ENCODE measurements at regions not wholly inside any gene's neighbourhood (a gene's known extent, or its start where the extent isn't known, plus 50 kb on each side); places are given as distances from the start of the nearest gene placed in this dataset.

GRCh38 chr6:133807501-133807900 lies 81.4 kb upstream of the TCF21 start:
- Histone ChIP-seq H3K4me3 (ENCODE audit: extremely low read depth in 1 of 4, insufficient read depth in 2 of 4, low read depth in 3 of 4, low read length in 4 of 4) (no peak overlapping the region), H3K4me2 (ENCODE audit: insufficient read depth in 1 of 2, low read depth in 2 of 2, low read length in 2 of 2) (no peak overlapping the region), H4K5ac (ENCODE audit: insufficient read length, low read depth, low read length) (no peak overlapping the region), H3K9ac (replicated peaks in 1 of 4; ENCODE audit: extremely low read depth in 1 of 4, low read depth in 3 of 4, low read length in 3 of 4) (no peak overlapping the region), H4K20me1 (replicated peaks in 1 of 2; ENCODE audit: control insufficient read depth in 1 of 2, insufficient read depth in 2 of 2, low read length in 2 of 2) (no peaks in the 10 kb centered on the region), H2BK12ac (ENCODE audit: low read depth, low read length) (no peak overlapping the region), H3K18ac (ENCODE audit: extremely low read depth, low read length) (no peak overlapping the region), H3K4ac (replicated peaks; ENCODE audit: insufficient read length, low read depth, low read length) (no peak overlapping the region), H3K27me3 (replicated peaks in 1 of 4; ENCODE audit: control insufficient read depth in 3 of 4, extremely low read depth in 1 of 4, insufficient read depth in 3 of 4, low read length in 3 of 4) (no peaks in the 10 kb centered on the region), H3K23ac (ENCODE audit: insufficient read length) (no peak overlapping the region), H3K23me2 (ENCODE audit: low read depth, low read length) (no peaks in the 10 kb centered on the region), H2BK20ac (ENCODE audit: low read length) (no peak overlapping the region), H3K27ac (ENCODE audit: low read depth, low read length) (no peak overlapping the region), H3K79me2 (ENCODE audit: control insufficient read depth in 1 of 2, insufficient read depth in 2 of 2, low read length in 2 of 2) (no peaks in the 10 kb centered on the region), H2BK15ac (ENCODE audit: low read length) (no peak overlapping the region), H2BK5ac (ENCODE audit: low read depth, low read length) (no peak overlapping the region), H3K14ac (ENCODE audit: insufficient read length) (no peak overlapping the region), H4K8ac (ENCODE audit: extremely low read depth, insufficient read depth, low read length) (no peak overlapping the region), H4K91ac (replicated peaks; ENCODE audit: insufficient read length, low read length) (no peak overlapping the region), H2AK5ac (ENCODE audit: low read depth, low read length) (no peak overlapping the region), H3K56ac (replicated peaks; ENCODE audit: insufficient read length, low read depth, low read length) (no peak overlapping the region), H2AFZ (ENCODE audit: low read length) (no peak overlapping the region), H3K9me3 (ENCODE audit: insufficient read depth in 2 of 2, low read depth in 1 of 2, low read length in 1 of 2) (peaks cover 9 to 10% of the 10 kb centered on the region in 2 experiments; a peak in 2 of 4 replicates), H3K79me1 (ENCODE audit: low read depth, low read length) (no peaks in the 10 kb centered on the region), H2BK120ac (replicated peaks; ENCODE audit: low read depth, low read length) (no peak overlapping the region), H3K4me1 (replicated peaks in 1 of 4; ENCODE audit: control insufficient read depth in 3 of 4, insufficient read depth in 4 of 4, low read length in 3 of 4) (no peaks in the 10 kb centered on the region), H3K36me3 (ENCODE audit: control insufficient read depth in 2 of 4, insufficient read depth in 4 of 4, low read length in 3 of 4) (no peaks in the 10 kb centered on the region)
- DNase-seq (ENCODE audit: low read depth in 1 of 2, low spot score in 2 of 2) (no peak), FAIRE-seq (no peak)
- 85% methylated on average over 1 of the region's 1 CpG; no CpG with 5 or more reads in 1 of the 2 experiments for WGBS, 2 experiments (ENCODE audit: extremely low coverage in 1 of 2, insufficient coverage in 1 of 2, insufficient read length in 1 of 2, insufficient replicate concordance in 2 of 2, low coverage in 1 of 2, low lambda C conversion rate in 2 of 2, missing lambda C conversion rate in 1 of 2)
- POLR2A ChIA-PET (ENCODE audit: partially characterized antibody) = no interaction called here
- CTCF ChIA-PET (ENCODE audit: partially characterized antibody) = interaction anchor here (0.7 to 6.0 kb wide), 2 partner anchors 9 to 29 kb away, joined by 4 to 33 read pairs; no protein-coding TSS in a partner anchor
- TF ChIP-seq MAFK (IDR thresholded peaks at IDR 0.05; ENCODE audit: low read depth, low read length) (no peak), SIN3A (conservative IDR thresholded peaks at IDR 0.05 in 1 of 2, IDR thresholded peaks at IDR 0.05 in 1 of 2; ENCODE audit: low read depth in 1 of 2, low read length in 2 of 2) (no peak), POU5F1 (IDR thresholded peaks at IDR 0.05; ENCODE audit: low read depth, low read length) (no peak)

Measured in H1 (cell line).